Vagina (tissue), 2 donors: ENCODE measurements at regions not wholly inside any gene's neighbourhood (a gene's known extent, or its start where the extent isn't known, plus 50 kb on each side); places are given as distances from the start of the nearest gene placed in this dataset.

ENCODE experiments used
- DNase-seq, 2 donors: peaks; one replicate each; pipeline ENCODE4 v3.0.0-alpha.2; 2017; ENCODE audit errors: extremely low spot score in 2 of 2
- H3K27ac ChIP-seq: fragments of 200-600 bp; sonication (generic); one replicate; pipeline ENCODE4 v1.5.1; 2019
- H3K27me3 ChIP-seq: fragments of 200-600 bp; sonication (generic); one replicate; pipeline ENCODE4 v1.5.1; 2019
- H3K36me3 ChIP-seq, 2 donors: fragments of 200-600 bp; sonication (generic); one replicate each; pipeline ENCODE4 v1.5.1; 2017 to 2019
- H3K4me1 ChIP-seq: fragments of 200-600 bp; sonication (generic); one replicate; pipeline ENCODE4 v1.5.1; 2019
- H3K4me3 ChIP-seq, 2 donors: fragments of 200-600 bp; sonication (generic); 1 replicate in 1 of 2; 2 replicates in 1 of 2; pipeline ENCODE4 v1.5.1; 2016 to 2019
- H3K9me3 ChIP-seq: fragments of 200-600 bp; sonication (generic); one replicate; pipeline ENCODE4 v1.5.1; 2019
- CTCF ChIP-seq, 3 experiments: fragments of 450-650 bp in 2 of 3; fragments of 200-600 bp in 1 of 3; sonication (generic) in 1 of 3; IDR thresholded peaks; one replicate each; pipeline ENCODE4 v1.5.1; 2017 to 2019; ENCODE audit warnings: antibody characterized with exemption in 3 of 3, mild to moderate bottlenecking in 2 of 3, moderate library complexity in 2 of 3
- POLR2A ChIP-seq, 2 donors: fragments of 450-650 bp; IDR thresholded peaks; one replicate each; pipeline ENCODE4 v1.6.1; 2017; ENCODE audit warnings: antibody characterized with exemption in 2 of 2, mild to moderate bottlenecking in 2 of 2, moderate library complexity in 2 of 2
- POLR2AphosphoS5 ChIP-seq, 2 donors: sonication (generic); formaldehyde crosslinking; IDR thresholded peaks; one replicate each; pipeline ENCODE4 v1.9.0; 2017; ENCODE audit warnings: antibody characterized with exemption in 2 of 2, mild to moderate bottlenecking in 2 of 2, low read depth in 1 of 2; ENCODE audit not compliant: insufficient read depth in 1 of 2
- intact Hi-C: fragments of 100-400 bp; cut with DNase I; formaldehyde crosslinking; loops from one replicate; pipeline ENCODE4 v1.15.1; 2023

DNA sequence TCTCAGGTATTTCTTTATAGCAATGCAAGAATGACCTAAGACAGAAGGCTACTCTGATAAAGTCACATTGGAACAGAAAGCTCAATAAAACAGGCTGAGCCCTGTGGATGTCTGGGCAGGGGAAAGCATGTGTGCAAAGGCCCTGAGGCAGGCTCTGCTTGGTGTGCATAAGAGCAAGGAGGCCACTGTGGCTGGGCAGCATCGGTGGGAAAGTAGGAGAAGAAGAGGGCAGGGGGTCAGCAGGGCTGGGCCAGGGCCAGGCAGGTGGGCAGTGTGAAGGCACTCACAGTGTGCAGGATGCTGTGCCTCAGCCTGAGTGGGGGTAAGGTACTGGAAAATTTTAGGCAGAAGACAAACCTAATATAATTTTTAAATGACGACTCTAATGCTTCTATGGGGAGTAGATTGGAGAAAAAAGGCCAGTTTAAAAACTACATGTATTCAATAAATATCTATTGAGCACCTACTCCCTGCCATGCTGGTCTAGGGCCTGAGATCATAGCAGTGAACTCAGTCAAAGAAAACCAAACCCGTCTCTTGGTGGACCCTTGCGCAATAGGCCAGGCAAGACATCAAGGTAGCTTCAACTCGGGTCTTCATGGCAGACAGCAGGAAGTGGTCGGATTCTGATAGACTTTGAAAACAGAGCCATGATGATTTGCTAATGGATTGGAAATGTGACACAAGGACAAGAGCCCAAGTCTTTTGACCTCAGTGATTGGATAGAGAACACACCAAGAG lies 572.3 kb downstream of the TCERG1L start:
- no peaks in the 10 kb centered on the region for H3K36me3 ChIP-seq
- no peaks in the 10 kb centered on the region for H3K9me3 ChIP-seq
- H3K27me3 ChIP-seq = no peaks in the 10 kb centered on the region
- H3K4me1 ChIP-seq = no peaks in the 10 kb centered on the region
- no peak for DNase-seq
- no peak for TF ChIP-seq POLR2AphosphoS5 (IDR thresholded peaks at IDR 0.05; ENCODE audit: insufficient read depth in 1 of 2, low read depth in 1 of 2)
- no peak for TF ChIP-seq POLR2A (IDR thresholded peaks at IDR 0.05)
- no peak for TF ChIP-seq CTCF (IDR thresholded peaks at IDR 0.05)
- no peak overlapping the region for H3K27ac ChIP-seq
- no peak overlapping the region for H3K4me3 ChIP-seq
- intact Hi-C loops = no loop called here

GRCh38 chr10:130739757-130740145 lies 571.8 kb downstream of the TCERG1L start:
- no peaks in the 10 kb centered on the region for H3K27me3 ChIP-seq
- no peak overlapping the region for H3K4me3 ChIP-seq
- intact Hi-C loops = no loop called here
- no peaks in the 10 kb centered on the region for H3K9me3 ChIP-seq
- H3K27ac ChIP-seq = no peak overlapping the region
- DNase-seq = no peak
- TF ChIP-seq POLR2AphosphoS5 (IDR thresholded peaks at IDR 0.05; ENCODE audit: insufficient read depth in 1 of 2, low read depth in 1 of 2) = no peak
- no peaks in the 10 kb centered on the region for H3K36me3 ChIP-seq
- no peaks in the 10 kb centered on the region for H3K4me1 ChIP-seq

DNA sequence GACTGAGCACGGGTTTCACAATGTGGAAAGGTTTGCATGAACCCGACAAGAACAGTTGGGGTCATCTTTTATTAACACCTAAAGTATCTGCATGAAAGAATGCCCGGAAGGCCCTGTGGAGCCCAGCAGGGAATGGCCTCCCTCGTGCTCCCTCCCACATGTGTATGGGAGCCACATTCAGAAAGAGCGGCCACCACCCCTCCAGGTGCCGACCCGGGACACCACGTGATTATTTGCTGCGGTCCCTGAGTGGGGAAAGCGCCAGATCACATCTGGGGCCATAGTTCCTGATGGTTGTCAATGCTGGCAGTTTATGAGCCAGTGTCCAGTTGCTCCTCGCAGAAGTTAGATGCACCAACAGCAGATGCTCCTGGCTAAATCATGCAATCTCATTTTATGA lies 571.4 kb downstream of the TCERG1L start:
- no peak for TF ChIP-seq POLR2A (IDR thresholded peaks at IDR 0.05)
- no peak for TF ChIP-seq POLR2AphosphoS5 (IDR thresholded peaks at IDR 0.05; ENCODE audit: insufficient read depth in 1 of 2, low read depth in 1 of 2)
- TF ChIP-seq CTCF (IDR thresholded peaks at IDR 0.05) = no peak
- H3K9me3 ChIP-seq = no peaks in the 10 kb centered on the region
- no peaks in the 10 kb centered on the region for H3K27me3 ChIP-seq
- intact Hi-C loops = no loop called here
- no peak overlapping the region for H3K4me3 ChIP-seq
- no peak overlapping the region for H3K27ac ChIP-seq
- H3K4me1 ChIP-seq = no peaks in the 10 kb centered on the region
- DNase-seq = no peak
- H3K36me3 ChIP-seq = no peaks in the 10 kb centered on the region

- intact Hi-C loops = no loop called here
Observed at GRCh38 chr10:130740915-130741750, 570.4 kb downstream of the TCERG1L start.

More at GRCh38 chr10:130740915-130741750, 570.4 kb downstream of the TCERG1L start:
- H3K27ac ChIP-seq = no peak overlapping the region
- H3K36me3 ChIP-seq = no peaks in the 10 kb centered on the region
- no peak overlapping the region for H3K4me3 ChIP-seq
- DNase-seq = no peak
- no peaks in the 10 kb centered on the region for H3K27me3 ChIP-seq
- H3K9me3 ChIP-seq = no peaks in the 10 kb centered on the region
- no peaks in the 10 kb centered on the region for H3K4me1 ChIP-seq
- no peak for TF ChIP-seq POLR2AphosphoS5 (IDR thresholded peaks at IDR 0.05; ENCODE audit: insufficient read depth in 1 of 2, low read depth in 1 of 2)
- no peak for TF ChIP-seq CTCF (IDR thresholded peaks at IDR 0.05)
- TF ChIP-seq POLR2A (IDR thresholded peaks at IDR 0.05) = no peak
